Lower leg skin (tissue), 4 donors: ENCODE measurements at regions not wholly inside any gene's neighbourhood (a gene's known extent, or its start where the extent isn't known, plus 50 kb on each side); places are given as distances from the start of the nearest gene placed in this dataset.

Source experiments
- DNase-seq, 2 donors: peaks; one replicate each; pipeline ENCODE4 v3.0.0-alpha.2; 2019; ENCODE audit warnings: low spot score in 2 of 2
- H3K4me3 ChIP-seq: fragments of 200-600 bp; sonication (generic); 2 replicates; pipeline ENCODE4 v1.5.1; 2017; ENCODE audit warnings: mild to moderate bottlenecking, low read depth; ENCODE audit not compliant: poor library complexity, severe bottlenecking
- CTCF ChIP-seq, 3 donors: fragments of 450-650 bp; IDR thresholded peaks; one replicate each; pipeline ENCODE4 v1.5.1; 2016; ENCODE audit warnings: antibody characterized with exemption in 3 of 3, mild to moderate bottlenecking in 3 of 3, moderate library complexity in 2 of 3
- POLR2A ChIP-seq, 2 donors: fragments of 450-650 bp; IDR thresholded peaks; one replicate each; pipeline ENCODE4 v1.6.1; 2016 to 2017; ENCODE audit warnings: antibody characterized with exemption in 2 of 2, mild to moderate bottlenecking in 1 of 2, moderate library complexity in 1 of 2
- WGBS, 2 donors: methylation state at CpG; one replicate each; pipeline ENCODE4 v1.1.5; 2018; 5-methylcytosine and 5-hydroxymethylcytosine counted together
- intact Hi-C: fragments of 100-400 bp; cut with DNase I; formaldehyde crosslinking; loops from one replicate; pipeline ENCODE4 v1.15.0; 2023; ENCODE audit warnings: low total_unique reads

- DNase-seq: no peak
- no peak overlapping the region for H3K4me3 ChIP-seq
- WGBS, 2 donors: 83 to 100% methylated on average over 1 of the region's 1 CpG
- intact Hi-C loops: no loop called here
- TF ChIP-seq POLR2A (IDR thresholded peaks at IDR 0.05) (no peak), CTCF (IDR thresholded peaks at IDR 0.05) (no peak)
These were observed 65.4 kb upstream of the ACVR2A start for GRCh38 chr2:147779440-147779839.

- no peak for DNase-seq
- WGBS, 2 donors: 61 to 73% methylated on average over 2 of the region's 2 CpGs
- TF ChIP-seq POLR2A (IDR thresholded peaks at IDR 0.05) (no peak), CTCF (IDR thresholded peaks at IDR 0.05) (no peak)
- no peak overlapping the region for H3K4me3 ChIP-seq
- intact Hi-C loops: no loop called here
These were observed 67.4 kb upstream of the ACVR2A start for GRCh38 chr2:147777394-147777793.

DNA sequence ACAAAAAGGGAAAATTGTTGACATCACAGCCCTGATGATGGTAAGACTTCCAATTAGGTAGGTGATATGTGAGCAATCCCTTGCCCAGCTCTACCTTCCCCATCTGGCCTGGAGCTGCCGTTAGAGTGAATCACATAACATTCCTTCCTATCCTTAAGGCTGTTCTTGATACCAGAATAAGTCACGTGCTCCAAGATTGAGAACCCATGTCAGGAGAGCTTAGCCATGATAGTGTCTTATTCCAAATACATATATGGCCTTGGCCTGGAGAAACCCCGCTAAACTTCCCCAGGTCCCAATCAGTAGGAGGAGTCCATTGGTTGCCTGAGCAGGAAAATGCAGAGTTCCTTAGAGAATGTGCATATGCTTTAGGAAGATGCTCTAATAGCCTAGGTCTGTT is 70.0 kb upstream of the ACVR2A start:
- WGBS, 2 donors: 94% methylated on average over 3 of the region's 3 CpGs
- no peak overlapping the region for H3K4me3 ChIP-seq
- intact Hi-C loops: no loop called here
- TF ChIP-seq CTCF (IDR thresholded peaks at IDR 0.05) (no peak), POLR2A (IDR thresholded peaks at IDR 0.05) (no peak)
- no peak for DNase-seq

DNA sequence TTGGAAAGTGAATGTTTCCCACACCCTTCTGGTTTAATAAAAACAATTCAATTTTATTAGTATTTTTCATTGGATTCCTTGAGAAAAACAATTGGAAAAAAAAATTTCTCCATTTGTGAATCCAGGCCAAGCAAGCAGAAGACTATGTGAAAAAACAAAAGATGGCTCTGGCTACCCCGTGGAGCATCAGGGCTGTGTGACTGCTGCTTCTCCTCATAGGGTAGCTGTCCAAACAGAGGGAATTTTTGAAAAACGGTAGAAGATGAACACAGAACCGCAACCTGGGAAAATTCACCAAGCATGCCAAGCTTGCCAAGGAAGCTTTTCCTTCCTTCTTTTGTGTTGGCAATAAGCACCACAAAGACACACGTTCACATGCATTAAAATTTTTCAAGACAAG is 71.3 kb upstream of the ACVR2A start:
- WGBS, 2 donors: 46 to 52% methylated on average over 4 of the region's 4 CpGs
- no peak overlapping the region for H3K4me3 ChIP-seq
- no peak for DNase-seq
- TF ChIP-seq CTCF (IDR thresholded peaks at IDR 0.05): no peak
- TF ChIP-seq POLR2A (IDR thresholded peaks at IDR 0.05): no peak
- intact Hi-C loops: no loop called here

- H3K4me3 ChIP-seq: no peak overlapping the region
- intact Hi-C loops: no loop called here
- no peak for TF ChIP-seq POLR2A (IDR thresholded peaks at IDR 0.05)
- no peak for TF ChIP-seq CTCF (IDR thresholded peaks at IDR 0.05)
- DNase-seq: no peak
These were observed 72.0 kb upstream of the ACVR2A start for GRCh38 chr2:147772781-147773180.

DNA sequence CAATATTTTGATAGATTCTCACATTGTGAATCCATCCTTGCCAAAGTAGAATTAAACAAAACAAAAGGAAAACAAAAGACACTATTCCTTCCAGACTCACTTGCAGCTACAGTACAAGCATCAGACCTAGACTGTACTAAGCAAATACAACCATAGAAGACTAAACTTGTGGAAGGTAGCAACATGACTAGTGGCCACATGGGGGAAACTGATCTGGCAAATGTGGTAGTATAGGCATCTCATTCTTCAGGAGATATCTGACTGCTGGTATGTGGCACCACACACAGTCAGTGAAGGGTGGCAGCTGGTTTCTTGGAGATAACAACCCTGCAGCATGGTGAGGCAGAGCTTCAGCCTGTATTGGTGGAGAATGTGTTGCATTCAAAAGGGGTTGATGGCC is 81.0 kb upstream of the ACVR2A start:
- TF ChIP-seq POLR2A (IDR thresholded peaks at IDR 0.05) (no peak), CTCF (IDR thresholded peaks at IDR 0.05) (no peak)
- intact Hi-C loops: no loop called here
- DNase-seq: no peak
- H3K4me3 ChIP-seq: no peak overlapping the region
